ENCODE measurements at regions not wholly inside any gene's neighbourhood (a gene's known extent, or its start where the extent isn't known, plus 50 kb on each side); places are given as distances from the start of the nearest gene placed in this dataset.

GRCh38 chr21:27388825-27389224 lies 421.9 kb upstream of the ADAMTS5 start:
- no peaks in the 10 kb centered on the region for H3K9me2 ChIP-seq (ENCODE audit: insufficient read depth)
- H3K4me3 ChIP-seq, result no peak overlapping the region
- no peaks in the 10 kb centered on the region for H3K79me2 ChIP-seq (replicated peaks; ENCODE audit: insufficient read depth)
- H3K36me3 Mint-ChIP-seq (ENCODE audit: low read depth), result peaks cover 5% of the 10 kb centered on the region; the same call in 2 of the 3 replicates
- H3K4me1 ChIP-seq (ENCODE audit: insufficient read depth), result peaks cover 5% of the 10 kb centered on the region; the same call in 1 of the 2 replicates
- no peak overlapping the region for H2AFZ ChIP-seq
- H3K36me3 ChIP-seq (ENCODE audit: insufficient read depth), result no peaks in the 10 kb centered on the region
- no peak overlapping the region for H3K4me3 Mint-ChIP-seq
- peaks cover 1% of the 10 kb centered on the region; the same call in 2 of the 3 replicates for H3K4me1 Mint-ChIP-seq
- no peak overlapping the region for H3K4me2 ChIP-seq
- ATAC-seq (no peak), DNase-seq (ENCODE audit: low spot score) (no peak)
- no peak overlapping the region for H3K27ac ChIP-seq (ENCODE audit: low read depth)
- no peaks in the 10 kb centered on the region for H3K27me3 ChIP-seq (ENCODE audit: insufficient read depth)
- TF ChIP-seq ETS1 (IDR thresholded peaks at IDR 0.05) (no peak), JUNB (IDR thresholded peaks at IDR 0.05; ENCODE audit: unreplicated experiment) (no peak), ZNF114 (CRISPR knock-in tag; IDR thresholded peaks at IDR 0.05) (no peak), POLR2AphosphoS5 (IDR thresholded peaks at IDR 0.05; ENCODE audit: low read depth) (no peak), CTCF (conservative IDR thresholded peaks at IDR 0.05; ENCODE audit: low read depth in 2 of 2) (no peak), STAT1 (IDR thresholded peaks at IDR 0.05; ENCODE audit: unreplicated experiment) (no peak), ZNF462 (CRISPR knock-in tag; IDR thresholded peaks at IDR 0.05) (no peak)
- H3K9me3 Mint-ChIP-seq, result peaks cover 6% of the 10 kb centered on the region
- no peaks in the 10 kb centered on the region for H4K20me1 ChIP-seq (replicated peaks; ENCODE audit: insufficient read depth)
- no peaks in the 10 kb centered on the region for H3F3A ChIP-seq (replicated peaks; ENCODE audit: low read depth)
- no peaks in the 10 kb centered on the region for H3K27me3 Mint-ChIP-seq (ENCODE audit: insufficient read depth, low read depth, poor library complexity)
- no peak overlapping the region for H3K27ac Mint-ChIP-seq

Measured in GM23338 (cell line).